Type B pancreatic cell (in vitro differentiated cells): ENCODE measurements at regions not wholly inside any gene's neighbourhood (a gene's known extent, or its start where the extent isn't known, plus 50 kb on each side); places are given as distances from the start of the nearest gene placed in this dataset.

Source experiments
- DNase-seq: peaks from one replicate; pipeline ENCODE4 v3.0.0; 2021; ENCODE audit warnings: mixed read lengths; ENCODE audit not compliant: unreplicated experiment; ENCODE audit errors: extremely low spot score
- H3K27ac Mint-ChIP-seq: 2 replicates; pipeline ENCODE4 v1.8.0; 2021; ENCODE audit warnings: mild to moderate bottlenecking, mixed read lengths
- H3K27me3 Mint-ChIP-seq: 2 replicates; pipeline ENCODE4 v1.8.0; 2021; ENCODE audit warnings: mixed read lengths
- H3K36me3 Mint-ChIP-seq: 2 replicates; pipeline ENCODE4 v1.8.0; 2021; ENCODE audit warnings: mixed read lengths
- H3K4me1 Mint-ChIP-seq: one replicate; pipeline ENCODE4 v1.8.0; 2021; ENCODE audit warnings: mixed read lengths; ENCODE audit not compliant: unreplicated experiment
- H3K4me3 Mint-ChIP-seq: 2 replicates; pipeline ENCODE4 v1.8.0; 2021; ENCODE audit warnings: mild to moderate bottlenecking, mixed read lengths
- H3K9me3 Mint-ChIP-seq: 2 replicates; pipeline ENCODE4 v1.8.0; 2021; ENCODE audit warnings: mixed read lengths
- CTCF ChIP-seq: fragments of 200-600 bp; sonication (generic); conservative IDR thresholded peaks from 2 replicates; pipeline ENCODE4 v1.5.0; 2021; ENCODE audit warnings: antibody characterized with exemption, mild to moderate bottlenecking

DNA sequence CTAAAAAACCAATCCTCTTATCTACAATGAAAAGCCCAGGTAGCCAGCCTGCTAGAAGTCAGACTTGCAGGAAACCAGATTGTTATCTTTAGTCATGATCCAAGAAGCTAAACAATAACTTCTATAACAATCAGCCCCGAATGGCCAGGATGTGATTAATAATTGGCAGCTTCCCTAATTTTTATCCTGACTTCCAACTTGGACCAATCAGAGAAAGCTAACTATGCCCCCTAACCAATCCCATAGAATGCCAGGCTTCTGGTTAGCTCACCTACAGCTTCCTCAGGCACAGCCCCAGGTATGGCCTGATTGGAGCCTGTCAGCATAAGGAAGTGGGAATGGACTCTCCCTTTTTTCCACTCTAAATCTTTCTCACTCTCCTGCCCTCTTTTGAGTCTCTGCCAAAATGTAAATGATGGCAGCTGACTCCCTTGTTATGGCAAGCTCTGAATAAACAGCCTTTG lies 394.9 kb downstream of the DLEU7 start:
- Mint-ChIP-seq H3K4me1 (peaks cover 20% of the 10 kb centered on the region), H3K9me3 (no peaks in the 10 kb centered on the region), H3K27ac (no peak overlapping the region), H3K4me3 (peak overlapping the region; percentile 27), H3K27me3 (no peaks in the 10 kb centered on the region), H3K36me3 (no peaks in the 10 kb centered on the region)
- DNase-seq, result no peak
- TF ChIP-seq CTCF, result no peak

DNA sequence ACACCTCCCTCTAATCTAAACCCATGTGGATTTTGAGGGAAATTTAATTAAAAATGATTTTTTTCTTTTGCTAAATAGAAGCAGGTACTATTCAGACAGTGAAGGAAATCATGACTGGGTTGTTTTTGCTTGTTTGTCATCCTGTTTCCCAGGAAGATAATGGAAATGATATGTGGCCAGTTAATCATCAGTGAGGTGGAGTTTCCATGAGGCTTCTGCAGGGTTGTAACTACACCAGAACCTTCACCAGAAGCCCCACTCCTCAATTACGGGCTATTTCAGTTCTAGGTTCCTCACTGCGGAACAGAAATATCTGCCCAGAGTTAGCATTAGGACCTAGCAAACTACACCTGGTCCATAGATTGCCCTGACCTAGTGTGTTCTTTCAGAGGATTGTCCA lies 394.0 kb downstream of the DLEU7 start:
- peaks cover 20% of the 10 kb centered on the region for H3K4me1 Mint-ChIP-seq
- no peaks in the 10 kb centered on the region for H3K9me3 Mint-ChIP-seq
- no peak for DNase-seq

GRCh38 chr13:50450279-50450678 lies 393.2 kb downstream of the DLEU7 start:
- Mint-ChIP-seq H3K4me1 (peaks cover 16% of the 10 kb centered on the region), H3K9me3 (no peaks in the 10 kb centered on the region), H3K36me3 (no peaks in the 10 kb centered on the region), H3K27me3 (no peaks in the 10 kb centered on the region), H3K4me3 (no peak overlapping the region), H3K27ac (no peak overlapping the region)
- DNase-seq, result no peak
- no peak for TF ChIP-seq CTCF

More for the DNA sequence above, 394.0 kb downstream of the DLEU7 start:
- no peak overlapping the region for H3K4me3 Mint-ChIP-seq
- no peaks in the 10 kb centered on the region for H3K27me3 Mint-ChIP-seq
- no peak overlapping the region for H3K27ac Mint-ChIP-seq
- no peaks in the 10 kb centered on the region for H3K36me3 Mint-ChIP-seq
- no peak for TF ChIP-seq CTCF

GRCh38 chr13:50451609-50452008 lies 391.9 kb downstream of the DLEU7 start:
- H3K9me3 Mint-ChIP-seq, result no peaks in the 10 kb centered on the region
- H3K27ac Mint-ChIP-seq, result no peak overlapping the region
- no peaks in the 10 kb centered on the region for H3K36me3 Mint-ChIP-seq
- H3K27me3 Mint-ChIP-seq, result no peaks in the 10 kb centered on the region
- H3K4me3 Mint-ChIP-seq, result no peak overlapping the region
- no peak for DNase-seq
- H3K4me1 Mint-ChIP-seq, result peaks cover 20% of the 10 kb centered on the region
- no peak for TF ChIP-seq CTCF

DNA sequence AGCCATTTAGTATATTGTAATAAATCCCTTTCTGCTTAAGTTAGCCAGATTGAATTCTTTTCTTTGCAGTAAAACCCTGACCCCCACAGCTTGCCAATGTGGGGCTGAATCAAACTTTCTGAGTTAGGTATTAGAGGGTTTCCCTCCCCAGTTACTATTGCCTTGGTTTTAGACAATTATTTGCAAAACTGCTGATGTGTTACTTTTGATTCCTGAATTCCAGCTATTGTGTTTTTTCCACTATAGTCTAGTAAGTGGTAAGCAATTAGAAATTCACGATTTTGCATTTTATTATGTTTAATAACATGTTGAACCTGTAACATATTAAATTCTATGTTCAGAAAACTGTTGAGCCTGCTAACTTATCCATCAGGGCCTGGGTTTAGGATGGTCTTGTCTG lies 391.5 kb downstream of the DLEU7 start:
- Mint-ChIP-seq H3K27ac (no peak overlapping the region), H3K4me3 (no peak overlapping the region), H3K4me1 (peaks cover 20% of the 10 kb centered on the region), H3K27me3 (no peaks in the 10 kb centered on the region), H3K9me3 (no peaks in the 10 kb centered on the region), H3K36me3 (no peaks in the 10 kb centered on the region)
- no peak for TF ChIP-seq CTCF
- DNase-seq, result no peak

GRCh38 chr13:50452756-50453155 lies 390.7 kb downstream of the DLEU7 start:
- no peak for DNase-seq
- no peak overlapping the region for H3K4me3 Mint-ChIP-seq
- TF ChIP-seq CTCF, result no peak
- H3K27ac Mint-ChIP-seq, result peak overlapping the region; percentile 22
- H3K9me3 Mint-ChIP-seq, result no peaks in the 10 kb centered on the region
- peaks cover 20% of the 10 kb centered on the region for H3K4me1 Mint-ChIP-seq
- H3K27me3 Mint-ChIP-seq, result no peaks in the 10 kb centered on the region
- no peaks in the 10 kb centered on the region for H3K36me3 Mint-ChIP-seq
